SK-N-SH (cell line): ENCODE measurements at regions not wholly inside any gene's neighbourhood (a gene's known extent, or its start where the extent isn't known, plus 50 kb on each side); places are given as distances from the start of the nearest gene placed in this dataset.
A peak's percentile ranks its signal among the peaks of the same experiment; 100 is the strongest.

ENCODE experiments used
- CTCF ChIA-PET: fragments of 300-600, 350-600 bp; formaldehyde crosslinking; extraction: SDS; loops from one replicate; lab custom pipeline; 2021; lab: Yijun Ruan, JAX
- POLR2A ChIA-PET: fragments of 350-600 bp; sonication (Branson Sonifier 250); formaldehyde crosslinking; extraction: SDS; loops from one replicate; lab custom pipeline; 2020; ENCODE audit warnings: antibody characterized with exemption, inconsistent platforms; lab: Yijun Ruan, JAX
- DNase-seq: peaks from one replicate; pipeline ENCODE4 v3.0.0; 2012
- H2AFZ ChIP-seq: fragments of 200-600 bp; sonication (generic); 2 replicates; pipeline ENCODE4 v1.8.1; 2016; ENCODE audit warnings: antibody characterized with exemption, mild to moderate bottlenecking, low read depth
- H3F3A ChIP-seq: fragments of 200-600 bp; sonication (generic); replicated peaks from 2 replicates; pipeline ENCODE3; 2016; ENCODE audit warnings: antibody characterized with exemption, mild to moderate bottlenecking; ENCODE audit not compliant: insufficient read depth
- H3K27ac ChIP-seq, 2 experiments: fragments of 200-500 bp in 1 of 2; fragments of 200-600 bp in 1 of 2; sonication (Bioruptor generic) in 1 of 2; sonication (generic), shearing (Covaris generic) in 1 of 2; 2 replicates each; pipeline versions ENCODE4 v1.5.1 to v1.6.1; 2014 to 2016; ENCODE audit warnings: low read depth in 2 of 2, inconsistent platforms in 1 of 2, low read length in 1 of 2, mild to moderate bottlenecking in 1 of 2, mixed read lengths in 1 of 2
- H3K27me3 ChIP-seq: fragments of 200-600 bp; sonication (generic), shearing (Covaris generic); 2 replicates; pipeline ENCODE4 v1.6.1; 2016; ENCODE audit warnings: mixed run types; ENCODE audit not compliant: insufficient read depth
- H3K36me3 ChIP-seq, 2 experiments: fragments of 200-500 bp in 1 of 2; fragments of 200-600 bp in 1 of 2; sonication (Bioruptor generic) in 1 of 2; sonication (generic) in 1 of 2; replicated peaks in 1 of 2; 2 replicates each; pipeline versions ENCODE3 to v1.5.1; 2014 to 2016; ENCODE audit warnings: low read length in 1 of 2, mild to moderate bottlenecking in 1 of 2; ENCODE audit not compliant: insufficient read depth in 2 of 2, control insufficient read depth in 1 of 2
- H3K4me1 ChIP-seq, 2 experiments: fragments of 200-500 bp in 1 of 2; fragments of 200-600 bp in 1 of 2; sonication (Bioruptor generic) in 1 of 2; sonication (generic), shearing (Covaris generic) in 1 of 2; 2 replicates each; pipeline versions ENCODE4 v1.5.1 to v1.6.1; 2014 to 2016; ENCODE audit warnings: low read depth in 1 of 2, low read length in 1 of 2, mixed run types in 1 of 2; ENCODE audit not compliant: insufficient read depth in 2 of 2, control insufficient read depth in 1 of 2
- H3K4me2 ChIP-seq: fragments of 200-600 bp; sonication (generic), shearing (Covaris generic); 2 replicates; pipeline ENCODE4 v1.6.1; 2017; ENCODE audit warnings: mixed run types
- H3K4me3 ChIP-seq, 2 experiments: fragments of 200-500 bp in 1 of 2; fragments of 200-600 bp in 1 of 2; sonication (Bioruptor generic) in 1 of 2; sonication (generic), shearing (Covaris generic) in 1 of 2; 2 replicates each; pipeline versions ENCODE4 v1.5.1 to v1.8.1; 2014 to 2016; ENCODE audit warnings: low read depth in 2 of 2, inconsistent platforms in 1 of 2, low read length in 1 of 2, mild to moderate bottlenecking in 1 of 2, mixed read lengths in 1 of 2, moderate library complexity in 1 of 2
- H3K79me2 ChIP-seq: fragments of 200-600 bp; sonication (generic); 2 replicates; pipeline ENCODE4 v1.8.1; 2017; ENCODE audit warnings: mild to moderate bottlenecking; ENCODE audit not compliant: insufficient read depth
- H3K9ac ChIP-seq: fragments of 200-600 bp; sonication (generic); 2 replicates; pipeline ENCODE4 v1.6.1; 2017; ENCODE audit warnings: mixed run types
- H3K9me2 ChIP-seq: fragments of 200-600 bp; sonication (generic); 2 replicates; pipeline ENCODE4 v1.6.1; 2017; ENCODE audit warnings: mixed run types
- H3K9me3 ChIP-seq: fragments of 200-600 bp; sonication (generic); 2 replicates; pipeline ENCODE4 v1.6.1; 2017; ENCODE audit warnings: mixed run types, mild to moderate bottlenecking, moderate library complexity
- H4K20me1 ChIP-seq: fragments of 200-600 bp; sonication (generic); 2 replicates; pipeline ENCODE4 v1.6.1; 2017; ENCODE audit warnings: mild to moderate bottlenecking, mixed run types; ENCODE audit not compliant: insufficient read depth
- ELF1 ChIP-seq: IDR thresholded peaks from 2 replicates; pipeline ENCODE4 v1.4.0; 2012
- FOSL2 ChIP-seq: IDR thresholded peaks from 2 replicates; pipeline ENCODE4 v1.4.0; 2012; ENCODE audit warnings: low read depth, mild to moderate bottlenecking, moderate library complexity, borderline replicate concordance
- FOXJ3 ChIP-seq: sonication (generic); formaldehyde crosslinking; IDR thresholded peaks from 2 replicates; pipeline ENCODE4 v1.5.1; 2020; ENCODE audit warnings: mild to moderate bottlenecking, missing genetic modification reagents
- FOXM1 ChIP-seq: IDR thresholded peaks from 2 replicates; pipeline ENCODE4 v1.4.0; 2012; ENCODE audit warnings: low read depth, mild to moderate bottlenecking
- GATA2 ChIP-seq: sonication (generic); formaldehyde crosslinking; IDR thresholded peaks from 2 replicates; pipeline ENCODE4 v1.5.0; 2020; ENCODE audit warnings: mild to moderate bottlenecking, missing genetic modification reagents
- MEF2A ChIP-seq: IDR thresholded peaks from 2 replicates; pipeline ENCODE4 v1.4.0; 2012; ENCODE audit warnings: low read depth, borderline replicate concordance
- MXI1 ChIP-seq: IDR thresholded peaks from 2 replicates; pipeline ENCODE4 v1.6.1; 2012; ENCODE audit warnings: mild to moderate bottlenecking, low read depth, low read length, improper control_type of control experiment
- RAD21 ChIP-seq: IDR thresholded peaks from 2 replicates; pipeline ENCODE4 v1.6.1; 2012; ENCODE audit warnings: mild to moderate bottlenecking, low read length
- RCOR1 ChIP-seq: fragments of 150-350 bp; IDR thresholded peaks from 2 replicates; pipeline ENCODE4 v1.6.1; 2017; ENCODE audit warnings: antibody characterized with exemption, low read length
- TAF1 ChIP-seq: IDR thresholded peaks from 2 replicates; pipeline ENCODE4 v1.6.1; 2012; ENCODE audit warnings: low read depth, mild to moderate bottlenecking, low read length, moderate library complexity, borderline replicate concordance
- TEAD4 ChIP-seq: IDR thresholded peaks from 2 replicates; pipeline ENCODE4 v1.4.0; 2012; ENCODE audit warnings: mild to moderate bottlenecking, borderline replicate concordance; ENCODE audit not compliant: insufficient read depth
- YY1 ChIP-seq: IDR thresholded peaks from 2 replicates; pipeline ENCODE4 v1.4.0; 2012; ENCODE audit warnings: low read depth, mild to moderate bottlenecking
- WGBS: methylation state at CpG from one replicate; pipeline ENCODE4 v1.1.6; 2017; ENCODE audit warnings: low lambda C conversion rate; 5-methylcytosine and 5-hydroxymethylcytosine counted together
- TF ChIP-seq, protein P1 (sequence below): IDR thresholded peaks from 2 replicates; pipeline ENCODE4 v1.4.0; 2012; ENCODE audit warnings: low read depth
- TF ChIP-seq, protein P2 (sequence below): fragments of 150-350 bp; IDR thresholded peaks from 2 replicates; pipeline ENCODE4 v1.6.1; 2016; ENCODE audit warnings: mild to moderate bottlenecking, low read depth, low read length
- TF ChIP-seq, protein P3 (sequence below): IDR thresholded peaks from 2 replicates; pipeline ENCODE4 v1.4.0; 2012; ENCODE audit warnings: low read depth, borderline replicate concordance

DNA sequence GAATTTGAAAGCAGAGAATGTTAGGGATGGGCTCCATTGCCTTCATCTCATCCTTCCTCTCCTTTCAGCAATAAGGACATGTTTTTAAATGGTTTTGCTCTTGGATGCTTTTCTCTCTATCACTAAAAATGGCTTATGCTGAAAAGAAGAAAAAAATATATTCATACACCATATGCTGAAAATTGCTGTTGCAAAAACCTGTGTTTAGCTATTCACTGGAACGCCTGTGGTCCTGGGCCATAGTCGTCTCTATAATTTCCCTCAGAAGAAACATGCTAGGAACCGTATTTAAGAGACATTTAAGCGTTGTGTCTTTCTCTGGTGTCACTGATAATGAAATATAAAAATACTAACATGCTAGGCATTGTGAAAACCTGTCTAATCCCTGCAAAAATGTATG, 324.9 kb downstream of the TSN start (continued):
- TF ChIP-seq TEAD4 (no peak), RCOR1 (no peak), FOXM1 (no peak)
- TF ChIP-seq, protein P1, sequence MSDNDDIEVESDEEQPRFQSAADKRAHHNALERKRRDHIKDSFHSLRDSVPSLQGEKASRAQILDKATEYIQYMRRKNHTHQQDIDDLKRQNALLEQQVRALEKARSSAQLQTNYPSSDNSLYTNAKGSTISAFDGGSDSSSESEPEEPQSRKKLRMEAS: no peak

DNA sequence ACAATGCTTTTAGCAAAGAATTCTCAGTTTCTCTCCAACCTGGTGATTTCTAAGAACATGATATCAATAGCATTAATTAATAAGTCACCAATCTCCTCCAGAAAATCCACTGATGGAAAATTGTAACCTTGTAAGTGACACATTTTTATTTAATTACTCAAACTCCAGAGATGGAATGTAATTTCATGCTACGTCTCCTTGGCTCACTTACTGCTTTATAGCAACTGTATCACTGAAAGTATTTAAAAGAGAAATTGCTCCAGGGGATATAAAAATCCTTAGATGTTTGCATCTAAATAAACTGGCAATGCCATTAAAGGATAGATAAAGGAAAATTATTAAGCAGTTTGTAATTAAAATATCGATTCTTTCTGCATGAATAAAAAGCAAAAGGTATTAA, 325.4 kb downstream of the TSN start:
- DNase-seq: no peak
- no peaks in the 10 kb centered on the region for H3K27me3 ChIP-seq
- ChIA-PET CTCF (interaction anchor here (1.0 kb wide), 1 partner anchor 451 kb away, joined by 3 read pairs; no protein-coding TSS in a partner anchor), POLR2A (no interaction called here)
- H4K20me1 ChIP-seq: no peaks in the 10 kb centered on the region
- H3K9me2 ChIP-seq: no peaks in the 10 kb centered on the region
- no peaks in the 10 kb centered on the region for H3F3A ChIP-seq
- H3K27ac ChIP-seq: no peak overlapping the region
- H3K36me3 ChIP-seq: no peaks in the 10 kb centered on the region
- WGBS: 12% methylated on average over 2 of the region's 2 CpGs
- no peak overlapping the region for H2AFZ ChIP-seq
- H3K9me3 ChIP-seq: no peaks in the 10 kb centered on the region
- H3K4me3 ChIP-seq: no peak overlapping the region
- H3K79me2 ChIP-seq: no peaks in the 10 kb centered on the region
- peaks cover 0 to 9% of the 10 kb centered on the region in 2 experiments; a peak in 1 of 4 replicates for H3K4me1 ChIP-seq
- no peak for TF ChIP-seq ELF1
- no peak for TF ChIP-seq RAD21
- TF ChIP-seq, protein P1: no peak
- TF ChIP-seq, protein P2, sequence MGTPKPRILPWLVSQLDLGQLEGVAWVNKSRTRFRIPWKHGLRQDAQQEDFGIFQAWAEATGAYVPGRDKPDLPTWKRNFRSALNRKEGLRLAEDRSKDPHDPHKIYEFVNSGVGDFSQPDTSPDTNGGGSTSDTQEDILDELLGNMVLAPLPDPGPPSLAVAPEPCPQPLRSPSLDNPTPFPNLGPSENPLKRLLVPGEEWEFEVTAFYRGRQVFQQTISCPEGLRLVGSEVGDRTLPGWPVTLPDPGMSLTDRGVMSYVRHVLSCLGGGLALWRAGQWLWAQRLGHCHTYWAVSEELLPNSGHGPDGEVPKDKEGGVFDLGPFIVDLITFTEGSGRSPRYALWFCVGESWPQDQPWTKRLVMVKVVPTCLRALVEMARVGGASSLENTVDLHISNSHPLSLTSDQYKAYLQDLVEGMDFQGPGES: no peak
- no peak for TF ChIP-seq FOSL2
- TF ChIP-seq, protein P3, sequence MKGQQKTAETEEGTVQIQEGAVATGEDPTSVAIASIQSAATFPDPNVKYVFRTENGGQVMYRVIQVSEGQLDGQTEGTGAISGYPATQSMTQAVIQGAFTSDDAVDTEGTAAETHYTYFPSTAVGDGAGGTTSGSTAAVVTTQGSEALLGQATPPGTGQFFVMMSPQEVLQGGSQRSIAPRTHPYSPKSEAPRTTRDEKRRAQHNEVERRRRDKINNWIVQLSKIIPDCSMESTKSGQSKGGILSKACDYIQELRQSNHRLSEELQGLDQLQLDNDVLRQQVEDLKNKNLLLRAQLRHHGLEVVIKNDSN: no peak
- TF ChIP-seq YY1: no peak
- no peak for TF ChIP-seq FOXJ3 (CRISPR knock-in tag)
- no peak for TF ChIP-seq MEF2A
- no peak for TF ChIP-seq TAF1
- H3K4me2 ChIP-seq: no peak overlapping the region
- no peak overlapping the region for H3K9ac ChIP-seq

DNA sequence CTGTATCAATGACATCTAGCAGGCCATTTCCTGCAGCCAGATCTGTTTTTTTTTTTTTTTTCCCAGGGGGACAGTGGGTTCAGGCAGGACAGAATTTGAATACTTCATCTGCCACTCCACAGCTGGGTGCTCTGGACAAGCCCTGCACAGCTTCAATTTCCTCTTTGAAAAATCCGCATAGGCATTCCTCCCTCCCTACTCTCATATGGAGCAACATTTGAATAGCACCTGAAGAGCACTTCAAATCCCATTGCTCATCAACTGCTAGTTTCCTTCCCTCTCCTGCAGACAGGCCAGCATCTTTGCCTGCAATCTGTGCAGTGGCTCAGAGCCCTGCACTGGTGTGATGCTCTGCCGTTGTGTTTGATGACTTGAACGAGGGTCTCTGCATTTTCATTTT, 326.3 kb downstream of the TSN start:
- no peak overlapping the region for H3K27ac ChIP-seq
- no peak overlapping the region for H2AFZ ChIP-seq
- no peak overlapping the region for H3K4me2 ChIP-seq
- H3F3A ChIP-seq: no peaks in the 10 kb centered on the region
- no peak overlapping the region for H3K4me3 ChIP-seq
- no peaks in the 10 kb centered on the region for H3K27me3 ChIP-seq
- ChIA-PET POLR2A (no interaction called here), CTCF (interaction anchor here (0.7 to 1.4 kb wide), 3 partner anchors 52 to 451 kb away, joined by 3 read pairs; no protein-coding TSS in a partner anchor)
- H3K9me2 ChIP-seq: no peaks in the 10 kb centered on the region
- no peaks in the 10 kb centered on the region for H3K79me2 ChIP-seq
- DNase-seq: peak; percentile 32
- no peak overlapping the region for H3K9ac ChIP-seq
- no peaks in the 10 kb centered on the region for H4K20me1 ChIP-seq
- TF ChIP-seq MXI1: no peak
- TF ChIP-seq GATA2 (CRISPR knock-in tag): 0 out of 2 replicates have a peak, but pooled peaks have one; percentile 27
- WGBS: 6% methylated on average over 3 of the region's 3 CpGs
- H3K36me3 ChIP-seq: no peaks in the 10 kb centered on the region
- H3K9me3 ChIP-seq: no peaks in the 10 kb centered on the region
- peaks cover 0 to 9% of the 10 kb centered on the region in 2 experiments; a peak in 1 of 4 replicates for H3K4me1 ChIP-seq
